Islet precursor cell (in vitro differentiated cells): ENCODE measurements at regions not wholly inside any gene's neighbourhood (a gene's known extent, or its start where the extent isn't known, plus 50 kb on each side); places are given as distances from the start of the nearest gene placed in this dataset.
"Not testable (repeated sequence)": the region's sequence is repeated elsewhere in the genome, so short reads cannot be mapped to it uniquely, and the experiment has no call there.

Experiments
- DNase-seq: peaks from one replicate; pipeline ENCODE4 v3.0.0-alpha.2; 2018

DNA sequence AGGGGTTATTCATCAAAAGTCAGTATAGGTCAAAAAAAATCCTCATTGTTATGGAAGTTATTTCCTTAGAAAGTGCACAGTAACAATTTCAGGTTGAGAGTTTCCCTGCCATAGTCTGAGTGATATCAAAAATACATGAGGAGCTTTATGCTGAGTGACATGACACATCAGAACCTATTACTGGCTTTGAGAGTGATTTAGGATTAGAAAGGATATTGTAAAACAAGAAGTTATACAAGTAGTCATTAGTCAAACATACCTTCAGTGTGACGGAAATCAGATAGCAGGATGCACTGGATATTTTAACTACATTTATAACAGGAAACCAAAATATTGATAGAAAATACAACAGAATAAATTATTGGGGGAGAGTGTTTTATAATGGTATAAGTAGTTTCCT, 471.1 kb downstream of the VGLL3 start:
- no peak for DNase-seq

DNA sequence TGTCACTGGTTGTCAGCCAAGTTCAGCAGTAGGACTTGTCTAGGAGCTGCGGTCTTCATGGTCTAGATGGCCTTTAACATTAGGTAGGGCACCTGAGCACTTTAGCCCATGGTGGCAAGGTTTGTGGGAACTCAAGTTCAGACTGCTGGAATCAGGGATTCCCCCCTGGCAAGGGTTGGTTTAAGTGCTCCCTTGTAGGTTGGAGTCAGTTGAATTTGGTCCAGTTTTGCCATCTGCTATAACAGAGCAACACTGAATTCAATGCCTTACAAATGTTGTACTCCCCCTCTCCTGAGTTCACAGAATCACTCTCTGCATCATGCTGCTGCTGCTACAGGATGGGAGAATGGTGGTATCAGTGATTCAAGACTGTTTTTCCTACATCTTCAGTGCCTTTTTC, 509.3 kb downstream of the VGLL3 start:
- no peak for DNase-seq

DNA sequence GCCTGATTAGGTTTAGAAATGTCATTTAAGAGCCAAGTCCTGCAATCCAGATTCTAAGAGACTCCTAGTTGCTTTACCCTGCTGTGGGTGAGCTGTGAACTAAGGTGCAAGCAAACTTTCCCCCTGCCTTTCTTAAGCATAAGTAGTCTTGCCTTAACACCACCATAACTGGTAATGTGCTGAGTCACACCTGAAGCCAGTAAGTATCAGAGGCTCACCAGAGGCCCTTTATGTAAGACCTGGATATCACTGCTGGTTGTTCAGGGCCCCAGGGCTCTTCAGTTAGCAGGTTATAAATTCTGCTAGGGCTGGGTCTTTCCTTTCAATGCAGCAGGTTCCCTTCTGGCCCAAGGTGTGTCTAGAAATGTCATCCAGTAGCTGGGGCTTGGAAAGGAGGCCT, 509.9 kb downstream of the VGLL3 start:
- peak; percentile 75 for DNase-seq

DNA sequence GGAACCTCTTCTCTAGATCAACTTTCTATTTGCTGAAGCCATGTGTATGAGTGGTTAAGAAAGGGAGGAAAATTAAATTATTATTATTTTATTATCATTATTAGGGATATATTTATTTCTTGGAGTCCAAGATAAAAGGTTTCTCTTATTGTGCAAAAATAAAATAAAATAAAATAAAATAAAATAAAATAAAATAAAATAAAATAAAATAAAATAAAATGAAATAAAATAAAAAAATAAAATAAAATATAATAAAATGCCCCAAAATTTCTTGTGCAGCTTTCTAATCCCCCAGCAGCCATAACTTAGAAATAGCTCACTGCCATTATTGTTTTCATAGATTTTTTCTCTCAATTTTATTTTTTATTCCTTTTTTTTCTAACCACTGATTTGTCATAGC, 526.8 kb downstream of the VGLL3 start:
- DNase-seq = no peak

DNA sequence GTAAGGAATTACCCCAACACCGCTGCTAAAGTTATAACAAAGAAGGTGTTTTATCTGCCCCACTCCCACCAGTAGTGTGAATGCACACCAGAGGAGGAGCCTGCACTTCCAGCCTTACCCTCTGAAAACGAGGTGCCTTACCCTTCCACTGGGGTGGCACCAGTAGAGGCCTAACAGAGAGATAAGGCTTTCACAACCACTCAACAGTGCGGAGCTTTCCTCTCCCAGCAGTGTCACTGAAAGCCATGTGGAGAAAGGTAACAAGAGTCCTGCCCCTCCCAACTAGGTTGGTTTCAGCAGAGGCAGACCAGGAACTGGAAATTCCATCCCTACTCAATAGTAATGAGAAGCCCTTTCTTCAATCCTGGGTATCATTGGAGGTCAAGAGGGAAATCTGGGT, 539.2 kb downstream of the VGLL3 start:
- DNase-seq = no peak

DNA sequence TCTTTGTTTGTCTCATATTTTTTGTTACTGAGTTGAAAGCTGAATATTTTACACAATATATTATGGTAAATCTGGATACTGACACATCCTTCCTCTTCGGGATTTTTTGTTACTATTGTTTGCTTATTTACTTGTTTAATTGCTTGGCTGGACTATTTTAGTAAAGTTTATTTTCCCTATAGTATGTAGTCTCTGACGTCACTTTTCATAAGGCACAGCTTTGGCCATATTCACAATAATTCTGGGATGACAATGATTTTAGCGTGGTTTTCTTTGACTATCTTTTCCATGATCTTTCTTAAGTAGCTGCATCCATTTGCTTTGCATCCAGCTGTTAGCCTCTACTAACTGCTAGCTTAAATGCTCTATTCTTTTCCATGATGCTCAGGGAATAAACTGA, 552.4 kb downstream of the VGLL3 start:
- no peak for DNase-seq

DNA sequence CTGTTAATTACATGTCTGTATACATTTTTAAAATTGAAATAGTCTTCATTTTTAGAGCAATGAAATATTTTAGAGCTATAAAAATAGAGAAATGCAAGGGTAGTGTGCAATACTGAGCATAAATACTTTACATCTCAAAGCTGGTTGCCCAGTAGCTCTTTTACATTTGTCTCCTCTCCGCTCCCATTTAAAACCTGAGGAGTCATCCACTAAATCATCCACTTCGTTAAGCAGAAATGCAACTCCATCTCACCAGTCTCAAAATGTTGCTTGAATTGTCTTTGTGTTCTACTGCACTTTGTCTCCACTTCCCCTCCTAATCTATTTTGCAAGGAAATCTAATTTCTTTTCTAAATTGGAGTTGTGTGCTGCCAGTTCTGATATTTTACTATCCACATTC, 563.6 kb downstream of the VGLL3 start:
- DNase-seq = no peak

DNA sequence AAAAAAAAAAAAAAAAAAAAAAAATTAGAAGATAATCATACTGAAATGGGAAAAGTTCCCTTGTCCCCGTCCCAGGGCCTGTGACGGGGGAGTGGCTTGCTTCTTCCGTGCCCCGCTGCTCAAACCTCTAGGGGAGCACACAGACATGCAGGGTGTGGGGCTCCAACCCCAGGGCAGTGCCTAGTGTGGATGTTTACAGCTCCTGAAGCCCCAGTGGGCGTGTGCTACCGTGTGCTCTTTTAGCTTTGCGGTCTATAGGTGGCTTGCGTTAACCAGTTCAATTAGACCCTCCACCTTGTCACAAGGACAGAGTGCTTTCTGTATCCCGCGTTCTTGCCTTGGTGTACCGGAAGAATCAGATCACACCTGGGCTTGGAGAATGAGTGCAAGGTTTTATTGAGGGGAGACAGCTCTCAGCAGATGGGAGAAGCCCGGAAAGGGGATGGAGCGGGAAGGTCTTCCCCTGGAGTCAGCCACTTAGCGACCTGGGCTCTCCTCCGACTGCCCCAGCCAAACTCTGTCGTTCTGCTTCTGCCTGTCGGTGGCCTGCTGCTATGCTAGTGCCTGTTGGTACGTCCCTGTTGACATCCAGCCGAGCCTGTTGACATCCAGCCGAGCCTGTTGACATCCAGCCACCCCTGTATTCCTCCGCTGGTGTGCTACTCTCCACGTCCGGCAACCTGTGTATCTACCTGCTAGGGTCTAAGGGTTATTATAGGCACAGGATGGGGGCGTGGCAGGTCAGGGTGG, 569.8 kb downstream of the VGLL3 start:
- DNase-seq = peak; percentile 57

DNA sequence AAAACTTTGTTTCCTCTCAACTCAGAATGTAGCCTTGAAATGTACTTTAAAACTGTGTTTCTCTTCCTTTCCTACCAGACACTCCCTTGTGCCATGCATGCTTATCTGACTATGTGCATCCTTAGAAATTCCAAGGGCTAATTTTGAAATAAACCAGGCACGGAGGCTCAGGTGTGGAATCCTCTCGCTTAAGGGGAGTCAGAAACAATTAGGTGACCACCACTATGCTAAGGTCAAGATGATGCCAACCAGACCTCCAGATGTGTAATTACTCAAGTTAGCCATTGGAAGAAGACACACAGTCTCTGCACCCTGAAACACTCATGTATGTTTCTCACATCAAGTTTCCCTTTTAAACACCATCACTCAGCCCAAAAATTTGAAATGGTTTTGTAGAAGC, 572.1 kb downstream of the VGLL3 start:
- peak; percentile 74 for DNase-seq

DNA sequence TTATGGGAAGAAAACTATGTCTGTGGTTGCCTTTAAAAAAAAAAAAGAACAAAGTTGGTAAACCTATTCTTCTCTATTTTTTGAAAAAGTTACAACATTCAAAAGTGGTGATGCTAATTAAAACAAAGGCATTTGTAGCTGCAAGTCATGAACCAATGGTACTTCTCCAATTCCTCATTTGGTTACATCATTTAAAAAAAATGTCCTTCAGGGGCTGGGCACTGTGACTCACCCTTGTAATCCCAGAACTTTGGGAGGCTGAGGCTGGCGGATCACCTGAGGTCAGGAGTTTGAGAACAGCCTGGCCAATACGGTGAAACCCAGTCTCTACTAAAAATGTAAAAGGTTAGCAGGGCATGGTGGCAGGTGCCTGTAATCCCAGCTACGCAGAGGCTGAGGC, 574.6 kb downstream of the VGLL3 start:
- peak; percentile 85 for DNase-seq

DNA sequence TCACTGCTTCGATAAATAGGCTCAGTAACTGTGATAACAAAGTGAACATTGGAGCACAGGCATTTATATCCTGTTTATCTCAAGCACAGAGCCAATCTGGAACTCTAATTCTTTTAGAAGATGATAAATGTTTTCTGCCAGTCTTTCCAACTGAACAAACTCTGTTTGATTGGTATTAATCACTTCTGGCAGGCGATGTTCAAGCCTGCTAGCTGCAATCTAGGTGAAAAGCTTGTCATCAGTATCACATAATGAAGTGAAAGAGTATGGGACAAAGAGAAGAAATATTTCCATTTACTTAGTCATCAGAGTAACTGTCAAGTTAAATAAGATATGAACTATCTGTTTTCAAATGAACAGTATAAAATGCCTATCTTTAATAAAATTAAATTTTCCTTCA, 577.3 kb downstream of the VGLL3 start:
- DNase-seq = no peak

DNA sequence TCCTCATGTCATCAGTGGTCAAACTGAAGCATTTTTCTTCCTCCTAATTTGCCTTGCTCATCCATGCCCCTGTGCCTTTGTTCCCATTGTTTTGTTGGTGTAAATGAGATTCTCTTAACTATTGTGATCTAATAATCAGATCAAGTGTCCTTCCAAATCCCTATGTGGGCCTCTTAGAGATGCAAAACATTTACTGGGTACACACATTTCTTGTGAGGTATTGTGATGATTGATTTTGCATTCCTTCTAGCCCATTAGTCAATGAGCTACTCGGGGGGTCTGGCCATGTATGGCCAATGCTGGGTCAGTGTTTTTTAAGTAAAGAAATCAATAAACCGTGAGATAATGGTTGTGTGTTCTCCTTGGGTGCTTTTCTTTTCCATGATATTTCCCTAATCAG, 580.4 kb downstream of the VGLL3 start:
- DNase-seq = no peak

DNA sequence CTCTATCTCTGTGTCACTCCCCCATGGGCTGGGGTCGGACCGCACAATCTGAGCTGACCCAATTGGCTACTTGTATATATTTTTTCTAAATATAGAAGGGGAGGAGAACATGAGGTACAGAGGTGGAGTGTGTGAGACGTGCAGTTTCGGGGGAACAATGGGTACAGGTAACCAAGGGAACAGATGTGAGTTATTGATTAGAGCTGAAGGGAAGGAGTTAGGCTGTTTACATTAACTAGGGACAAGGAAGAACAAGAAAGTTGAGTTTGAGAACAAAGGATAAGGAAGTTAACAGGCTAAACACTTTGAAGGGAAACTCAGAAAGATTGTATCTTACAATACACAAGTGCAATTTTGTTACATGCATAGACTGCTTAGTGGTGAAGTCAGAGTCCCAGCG, 601.2 kb downstream of the VGLL3 start:
- not testable (repeated sequence) for DNase-seq

DNA sequence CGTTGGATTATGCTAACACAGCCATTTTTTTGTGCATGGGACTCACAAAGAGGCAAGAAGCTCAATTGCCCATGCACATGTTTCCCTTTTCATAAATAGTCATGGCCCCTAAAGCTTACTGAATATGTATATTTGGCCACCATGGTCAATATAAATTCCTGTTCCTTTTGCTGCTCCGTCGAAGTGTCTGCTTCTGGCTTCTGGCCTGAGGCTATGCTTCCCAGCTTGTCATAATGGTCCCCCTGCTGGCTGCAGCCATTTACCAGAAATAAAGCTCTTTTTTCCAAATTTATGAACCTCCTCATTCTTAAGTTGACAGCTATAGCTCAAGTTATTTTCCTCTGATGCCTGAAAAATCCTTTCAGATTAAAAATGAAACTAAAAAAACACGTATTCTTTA, 602.1 kb downstream of the VGLL3 start:
- DNase-seq = peak; percentile 58

DNA sequence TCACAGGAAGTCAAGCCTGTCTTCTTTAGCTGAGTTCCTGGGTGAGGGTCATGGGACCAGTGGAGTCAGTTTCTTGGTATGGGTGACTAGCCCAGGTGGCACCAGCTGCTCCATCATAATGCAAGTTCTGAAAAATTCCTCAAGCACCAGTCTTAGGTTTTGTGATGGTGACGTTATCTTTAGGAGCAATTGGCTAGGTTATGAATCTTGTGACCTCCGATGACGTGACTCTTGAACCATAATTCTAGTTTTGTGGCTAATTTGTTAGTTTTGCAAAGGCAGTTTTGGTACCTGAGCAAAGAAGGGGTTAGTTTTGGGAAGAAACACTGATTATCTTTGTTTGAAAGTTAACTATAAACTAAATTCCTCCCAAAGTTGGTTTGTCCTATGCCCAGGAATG, 608.4 kb downstream of the VGLL3 start:
- no peak for DNase-seq

DNA sequence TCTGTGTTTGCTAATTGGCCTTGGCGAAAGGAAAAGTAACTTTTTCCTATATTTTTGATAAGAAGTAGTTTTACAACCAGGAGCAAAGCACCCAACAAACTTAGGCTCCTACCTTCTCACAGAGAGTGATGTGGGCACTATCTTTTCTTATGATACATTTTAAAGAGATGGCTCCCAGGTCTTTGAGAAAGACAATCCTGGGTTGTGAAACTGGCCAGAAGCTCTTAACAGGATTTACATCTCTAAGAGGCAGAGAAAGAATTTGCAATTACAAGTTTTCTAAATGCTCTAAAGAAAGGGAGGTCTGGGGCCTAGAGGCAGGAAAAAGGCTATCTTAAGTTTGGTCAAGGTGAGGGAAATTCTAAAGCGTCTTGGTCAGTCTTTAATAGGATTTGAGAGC, 609.7 kb downstream of the VGLL3 start:
- DNase-seq = no peak

DNA sequence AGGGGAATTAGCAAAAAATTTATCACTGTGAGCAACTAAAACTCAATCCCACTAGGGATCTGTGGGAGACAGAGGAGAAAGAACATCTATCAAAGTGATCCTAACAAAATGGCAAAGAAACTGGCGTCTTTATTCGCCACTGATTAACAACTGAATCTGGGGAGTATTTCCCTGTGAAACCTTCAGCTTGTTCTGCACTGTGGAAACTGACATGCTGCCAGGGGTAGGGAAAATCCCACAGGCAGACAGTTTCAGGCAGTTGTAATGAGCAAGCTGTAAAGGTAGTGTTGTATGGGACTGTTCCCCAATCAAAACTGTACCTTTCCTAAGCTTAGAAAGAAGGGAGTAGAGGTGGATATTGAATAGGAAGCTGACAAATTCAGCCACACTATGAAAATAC, 611.7 kb downstream of the VGLL3 start:
- no peak for DNase-seq

DNA sequence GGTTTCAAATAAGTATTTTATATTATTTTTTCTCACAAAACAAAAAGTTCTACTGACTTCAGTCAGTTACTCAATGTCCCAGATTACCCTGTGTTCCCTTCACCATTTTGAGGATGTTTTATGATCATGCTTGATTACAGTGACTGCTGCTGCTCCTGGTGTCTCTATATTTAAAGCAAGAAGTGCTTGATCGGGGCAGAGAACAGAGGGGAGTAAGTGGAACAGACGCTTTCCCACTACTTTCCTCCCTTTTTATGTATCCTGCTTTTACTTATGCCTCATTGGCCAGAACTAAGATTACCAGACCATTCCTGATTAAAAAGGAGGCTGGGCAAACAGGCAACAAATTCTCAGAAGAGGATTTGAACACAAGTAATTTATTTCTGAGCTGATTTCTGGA, 612.1 kb downstream of the VGLL3 start:
- no peak for DNase-seq

DNA sequence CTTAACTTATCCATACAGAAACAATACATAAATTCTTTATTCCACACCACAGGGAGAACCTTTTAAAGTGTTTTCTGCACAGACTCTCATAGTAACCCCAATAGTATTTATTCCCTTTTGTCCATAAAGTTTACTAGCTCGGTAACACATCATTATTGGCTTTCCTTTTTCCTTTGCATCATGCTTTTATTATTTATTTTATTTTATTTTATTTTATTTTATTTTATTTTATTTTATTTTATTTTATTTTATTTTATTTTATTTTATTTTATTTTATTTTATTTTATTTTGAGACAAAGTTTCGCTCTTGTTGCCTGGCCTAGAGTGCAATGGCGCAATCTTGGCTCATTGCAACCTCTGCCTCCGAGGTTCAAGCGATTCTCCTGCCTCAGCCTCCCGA, 655.4 kb downstream of the VGLL3 start:
- DNase-seq = not testable (repeated sequence)

DNA sequence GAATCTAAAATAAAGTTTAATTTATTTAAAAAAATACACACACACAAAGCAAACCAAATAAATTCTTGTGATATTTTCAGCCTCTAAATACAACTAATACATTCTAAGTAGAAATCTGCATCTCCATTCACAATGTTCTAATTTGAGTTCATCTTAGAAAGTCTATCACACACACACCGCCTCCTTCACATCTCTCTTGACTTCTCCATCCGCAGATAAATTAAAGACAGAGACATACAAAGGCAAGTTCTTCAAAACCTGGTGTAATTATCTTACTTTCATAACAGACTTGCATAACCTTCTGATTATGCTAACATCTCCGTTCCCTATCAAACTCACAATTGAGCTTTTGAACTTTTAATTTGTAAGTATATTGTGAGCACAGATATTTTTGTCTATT, 657.3 kb downstream of the VGLL3 start:
- DNase-seq = no peak

DNA sequence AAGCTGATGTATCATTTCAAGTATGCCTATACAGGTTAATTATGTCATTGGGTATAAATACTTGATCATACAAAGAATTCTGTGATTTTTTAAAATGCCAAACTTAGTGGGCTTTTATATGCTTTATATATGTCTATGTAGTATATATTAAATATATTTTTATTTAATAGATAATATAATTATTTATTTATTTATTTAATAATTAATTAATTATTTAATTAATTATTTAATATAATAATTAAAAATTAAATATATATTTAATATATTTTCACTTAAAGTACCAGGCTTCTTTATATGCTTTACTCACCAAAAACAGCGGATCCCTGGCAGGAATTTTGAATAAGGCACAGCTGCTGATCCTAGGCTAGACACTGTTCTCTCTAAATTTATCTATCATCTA, 687.0 kb downstream of the VGLL3 start:
- DNase-seq = no peak

DNA sequence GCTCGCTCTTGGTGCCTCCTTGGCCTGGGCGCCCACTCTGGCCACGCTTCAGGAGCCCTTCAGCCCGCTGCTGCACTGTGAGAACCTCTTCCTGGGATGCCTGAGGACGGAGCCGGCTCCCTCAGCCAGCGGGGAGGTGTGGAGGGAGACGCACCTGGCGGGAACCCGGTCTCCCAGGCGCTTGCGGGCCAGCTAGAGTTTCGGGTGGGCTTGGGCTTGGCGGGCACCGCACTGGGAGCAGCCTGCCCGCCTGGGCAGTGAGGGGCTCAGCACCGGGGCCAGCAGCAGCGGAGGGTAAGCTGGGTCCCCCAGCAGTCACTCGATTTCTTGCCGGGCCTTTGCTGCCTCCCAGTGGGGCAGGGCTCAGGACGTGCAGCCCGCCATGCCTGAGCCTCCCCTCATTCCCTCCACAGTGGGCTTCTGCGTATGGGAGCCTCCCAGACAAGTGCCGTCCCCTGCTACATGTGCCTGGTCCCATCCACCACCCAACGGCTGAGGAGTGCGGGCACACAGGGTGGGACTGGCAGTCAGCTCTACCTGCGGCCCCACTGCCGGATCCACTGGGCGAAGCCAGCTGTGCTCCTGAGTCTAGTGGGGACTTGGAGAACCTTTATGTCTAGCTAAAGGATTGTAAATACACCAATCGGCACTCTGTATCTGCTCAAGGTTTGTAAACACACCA, 708.7 kb downstream of the VGLL3 start:
- no peak for DNase-seq

DNA sequence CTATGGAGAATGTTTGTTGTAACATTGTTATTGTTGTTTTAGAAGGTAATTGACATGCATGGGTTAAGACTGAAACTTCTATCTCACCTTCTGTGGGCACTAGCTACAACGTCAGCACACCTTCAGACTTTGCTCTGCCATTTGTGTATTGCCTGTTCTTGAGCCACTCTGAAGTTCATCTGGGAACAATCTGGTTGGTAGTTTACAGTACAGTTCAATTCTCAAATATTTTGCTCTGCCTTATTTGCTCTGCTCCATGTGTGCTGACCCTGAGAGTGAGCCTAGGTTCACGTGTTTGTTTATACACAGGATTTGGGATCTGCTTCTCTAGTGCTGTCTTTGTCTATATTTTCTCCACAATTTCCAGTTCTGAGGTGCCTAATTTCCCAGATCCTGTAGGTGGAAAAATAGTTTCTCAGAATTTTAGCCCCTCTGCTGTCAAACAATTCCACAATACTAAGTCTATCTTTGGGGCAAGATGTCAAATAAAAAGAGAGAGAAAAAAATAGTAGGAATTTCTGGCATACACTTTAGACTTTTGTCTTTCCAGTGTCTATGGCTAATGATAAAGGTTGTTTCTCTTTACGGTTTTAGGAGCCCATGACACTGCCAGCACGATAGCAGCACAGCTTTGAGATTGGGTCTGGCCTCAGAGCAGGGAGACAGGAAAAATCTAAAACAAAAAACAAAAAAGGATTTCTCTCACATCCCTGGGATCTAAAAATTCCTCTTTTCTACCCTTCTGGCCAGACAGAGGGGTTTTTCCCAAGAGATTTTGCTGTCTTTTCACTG, 721.4 kb downstream of the VGLL3 start:
- DNase-seq = no peak
